HG02678 (cell line): ENCODE measurements at regions not wholly inside any gene's neighbourhood (a gene's known extent, or its start where the extent isn't known, plus 50 kb on each side); places are given as distances from the start of the nearest gene placed in this dataset.

Experiments used
- ATAC-seq: cut with Tn5 transposase; IDR thresholded peaks from one replicate; pipeline ENCODE4 v1.9.1; 2021; ENCODE audit warnings: mild to moderate bottlenecking, moderate library complexity; ENCODE audit not compliant: unreplicated experiment

DNA sequence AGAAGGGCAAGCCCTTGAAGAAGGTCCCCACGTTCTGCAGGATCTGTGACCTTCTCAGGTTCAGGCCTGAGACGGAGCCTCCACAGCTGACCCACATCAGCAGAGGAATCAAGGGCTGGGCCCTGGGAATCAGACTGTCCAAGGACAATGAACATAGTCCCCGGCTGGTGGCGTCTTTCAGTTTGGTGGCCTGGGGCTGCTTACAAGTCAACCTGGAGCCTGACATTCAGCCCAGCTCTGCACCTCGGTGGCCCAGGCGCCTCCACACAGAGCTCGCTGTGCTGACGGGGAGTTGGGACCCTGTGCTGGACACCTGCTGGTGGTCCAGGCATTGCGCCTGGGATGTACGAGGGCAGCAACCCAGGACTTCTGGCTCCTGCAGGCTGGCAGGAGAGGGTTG lies 523.5 kb downstream of the TBC1D22A start:
- no peak for ATAC-seq

DNA sequence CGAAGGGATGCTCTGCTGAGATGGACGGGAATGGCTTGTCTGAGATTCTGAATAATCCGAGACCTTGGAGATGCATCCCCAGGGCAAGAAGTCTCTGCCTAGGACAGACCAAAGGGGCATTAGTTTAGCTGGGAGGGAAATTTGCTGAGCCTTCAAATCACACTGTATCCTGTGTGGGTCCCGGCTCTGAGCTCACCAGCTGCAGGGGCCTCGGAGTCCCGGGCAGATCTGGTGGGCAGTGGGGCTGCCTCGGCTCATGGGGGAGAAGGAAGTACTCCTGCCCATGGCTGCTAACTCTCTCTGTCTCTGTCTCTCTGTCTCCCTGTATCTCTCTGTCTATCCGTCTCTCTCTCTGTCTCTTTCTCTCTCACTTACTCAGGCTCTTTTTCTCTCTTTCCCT lies 522.4 kb downstream of the TBC1D22A start:
- ATAC-seq: no peak

DNA sequence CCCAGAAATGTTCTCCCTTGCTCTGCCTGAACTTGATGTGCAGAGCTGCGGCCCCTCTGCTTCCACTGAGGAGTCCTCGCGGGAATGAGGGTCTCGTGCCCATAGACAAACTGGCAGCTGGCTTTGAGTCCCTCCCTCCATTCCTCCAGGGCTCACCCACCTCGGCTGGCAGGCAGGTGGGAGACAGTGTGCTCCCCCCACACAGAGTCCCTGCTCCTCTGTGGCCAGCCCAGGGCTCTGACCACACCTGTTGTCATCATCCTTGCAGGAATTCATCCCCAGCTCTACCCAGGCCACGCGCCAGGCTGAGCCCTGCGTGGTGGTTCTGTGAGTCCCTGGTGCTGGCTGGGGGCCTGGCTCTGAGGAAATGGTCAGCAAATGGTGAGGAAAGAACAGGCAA lies 521.9 kb downstream of the TBC1D22A start:
- ATAC-seq: no peak

DNA sequence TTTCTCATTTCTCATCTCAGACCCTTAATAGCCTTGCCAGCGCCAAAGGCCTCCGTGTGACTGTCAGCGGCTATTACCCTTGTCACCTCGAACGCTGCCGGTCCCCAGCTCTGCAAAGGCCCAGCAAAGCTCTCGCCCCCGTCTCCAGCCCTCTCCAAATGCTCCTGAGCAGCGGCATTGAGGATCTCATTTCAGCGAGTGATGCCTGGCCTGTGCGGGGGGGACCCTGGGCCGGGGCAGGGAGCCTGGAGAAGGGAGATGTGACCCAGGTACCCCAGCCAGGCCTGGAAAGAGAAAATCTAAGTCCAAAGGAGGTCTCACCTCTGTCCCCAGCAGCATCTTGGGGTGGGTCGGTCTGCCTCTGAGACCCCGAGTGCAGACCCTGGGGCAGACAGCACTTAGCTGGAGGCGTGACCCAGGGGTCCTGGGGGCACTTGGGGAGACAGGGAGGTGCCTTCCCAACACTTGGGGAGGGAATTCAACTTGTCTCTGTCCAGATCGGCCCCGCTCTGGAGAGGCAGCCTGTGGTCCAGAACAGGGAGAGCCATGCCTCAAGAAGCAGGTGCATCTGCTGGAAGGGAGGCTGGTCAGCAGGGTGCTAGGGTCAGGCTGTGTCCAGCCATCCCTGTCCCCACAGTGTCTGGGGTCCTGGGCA lies 521.3 kb downstream of the TBC1D22A start:
- no peak for ATAC-seq

DNA sequence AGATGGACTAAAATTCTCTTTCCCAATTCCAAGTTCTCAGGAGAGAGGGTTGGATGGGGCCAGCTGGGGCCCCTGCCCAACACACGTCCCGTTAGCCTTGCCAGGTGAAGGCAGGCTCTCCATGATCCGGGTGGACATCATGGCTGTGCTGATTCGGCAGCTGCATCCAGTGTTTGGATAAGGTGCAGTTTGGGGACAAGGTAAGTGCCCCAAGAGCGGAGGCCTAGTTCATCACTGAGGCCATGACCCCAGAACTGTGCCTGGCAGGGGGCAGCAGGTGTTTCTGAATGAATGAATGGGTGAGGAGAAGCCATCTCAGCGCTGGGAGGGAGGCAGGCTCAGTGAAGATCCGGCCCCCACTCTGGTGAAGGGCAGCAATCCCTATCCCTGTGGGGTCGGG lies 520.4 kb downstream of the TBC1D22A start:
- no peak for ATAC-seq

GRCh38 chr22:47282366-47282765 lies 519.9 kb downstream of the TBC1D22A start:
- no peak for ATAC-seq

- ATAC-seq: no peak
These were observed 519.0 kb downstream of the TBC1D22A start for GRCh38 chr22:47281126-47282106.

DNA sequence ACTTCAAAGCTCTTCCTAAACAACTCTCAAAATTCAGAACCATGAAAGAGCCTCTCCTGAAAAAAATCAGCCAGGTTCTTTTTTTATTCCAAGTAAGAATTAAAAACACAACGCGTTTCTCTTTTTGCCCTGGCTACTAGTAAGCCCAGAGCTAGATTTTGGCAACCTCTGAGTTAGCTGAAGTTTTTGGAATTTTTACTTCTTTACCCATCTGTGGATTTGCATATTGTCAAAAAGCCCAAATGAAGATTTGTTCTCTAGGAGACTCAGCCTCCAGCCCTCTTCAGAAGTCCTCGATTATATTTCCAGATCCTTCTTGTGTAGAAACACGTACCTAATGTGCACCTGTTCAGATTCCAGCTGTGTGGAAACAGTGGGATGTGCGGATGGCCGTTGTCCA lies 517.9 kb downstream of the TBC1D22A start:
- no peak for ATAC-seq

DNA sequence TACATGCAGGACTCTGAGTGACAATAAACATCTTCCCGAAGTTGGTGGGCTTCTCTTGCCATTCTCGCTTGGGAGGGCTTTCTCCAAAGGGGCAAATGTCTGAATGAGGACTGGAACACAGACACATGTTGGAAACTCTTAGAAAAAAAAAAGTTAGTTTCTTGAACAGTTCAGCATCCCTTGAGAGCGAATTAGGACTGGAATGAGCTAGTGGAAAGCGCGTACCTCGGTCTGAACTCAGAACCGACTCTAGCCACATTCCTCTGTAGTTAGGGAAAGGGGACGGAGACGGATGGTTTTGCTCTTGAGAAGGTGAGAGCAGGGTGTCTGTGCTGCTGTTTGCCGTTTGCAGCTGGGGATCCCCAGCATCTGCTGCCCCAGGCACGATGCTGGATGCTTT lies 517.3 kb downstream of the TBC1D22A start:
- ATAC-seq: no peak

DNA sequence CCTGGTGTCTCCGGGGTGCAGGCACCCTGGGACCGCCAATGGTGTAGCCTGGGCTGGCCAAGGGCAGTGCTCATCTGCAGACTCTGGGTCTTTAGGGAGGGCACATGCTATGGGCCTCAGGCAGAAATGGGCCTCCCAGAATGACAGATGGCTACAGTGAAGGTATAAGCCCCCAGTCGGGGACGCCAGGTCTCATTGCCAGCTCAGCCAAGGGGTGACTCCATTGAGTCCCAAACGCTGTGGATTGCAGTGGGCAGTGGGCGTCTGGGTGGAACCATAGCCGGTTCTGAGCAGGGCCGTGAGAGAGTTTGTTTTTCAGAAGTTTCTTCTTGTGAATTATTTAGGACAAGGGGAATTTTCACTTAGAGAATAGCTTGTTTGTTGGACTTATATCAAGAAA lies 516.9 kb downstream of the TBC1D22A start:
- no peak for ATAC-seq

DNA sequence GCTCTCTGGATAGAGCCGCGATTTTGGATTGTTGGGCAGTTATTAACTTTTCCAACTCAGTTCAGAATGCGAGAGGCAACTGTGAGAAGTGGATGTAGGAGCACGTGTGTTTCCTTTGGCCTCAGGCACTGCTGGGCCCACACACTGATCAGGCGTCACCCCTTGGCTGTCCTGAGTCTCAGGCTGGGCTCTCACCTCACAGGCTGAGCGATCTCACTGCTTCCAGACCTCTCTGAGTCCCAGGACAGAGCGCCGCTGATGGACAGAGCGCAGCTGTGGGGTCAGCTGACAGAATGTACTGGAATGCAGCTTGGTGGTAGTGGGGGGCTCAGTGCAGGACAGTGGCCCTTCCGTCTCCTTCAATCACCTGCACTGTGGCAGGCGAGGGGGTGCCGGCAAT lies 516.2 kb downstream of the TBC1D22A start:
- no peak for ATAC-seq

DNA sequence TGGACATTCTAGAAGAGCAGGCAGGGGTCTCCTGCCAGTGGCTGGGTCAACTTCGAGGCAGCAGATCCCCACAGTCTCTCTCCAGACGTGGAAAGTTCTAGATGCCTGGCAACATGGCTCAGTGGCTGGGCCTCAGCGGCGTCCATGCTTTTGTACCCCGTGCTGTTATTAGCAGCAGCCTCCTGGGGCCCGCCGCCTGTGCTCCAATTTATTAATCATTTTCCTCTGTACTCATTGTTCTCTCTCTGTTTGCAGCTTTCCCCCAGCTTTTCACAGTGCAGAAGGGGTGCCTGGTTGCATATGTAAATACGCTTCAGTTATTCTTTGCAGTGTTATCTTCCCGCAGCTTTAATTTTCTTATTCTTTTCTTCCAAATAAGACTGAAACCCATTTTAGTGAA lies 515.1 kb downstream of the TBC1D22A start:
- no peak for ATAC-seq

DNA sequence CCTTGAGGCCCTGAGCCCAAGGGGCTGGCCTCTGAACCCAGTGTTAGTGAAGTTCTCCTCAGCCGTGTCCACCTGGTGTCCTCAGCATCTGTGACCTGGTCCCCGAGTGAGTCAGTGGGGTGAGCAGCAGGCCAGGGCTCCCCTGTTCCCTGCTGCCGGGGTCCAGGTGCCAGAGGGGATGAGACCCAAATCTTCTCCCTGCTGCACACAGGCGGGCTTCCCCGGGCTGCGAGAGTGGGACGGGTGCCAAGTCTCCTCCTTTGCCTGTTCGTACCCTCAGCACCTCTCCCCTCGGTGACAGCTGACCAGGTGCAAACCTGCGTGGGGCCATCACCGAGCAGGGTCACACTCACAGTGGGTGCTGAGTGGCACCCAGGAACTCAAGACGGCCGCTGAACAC lies 514.5 kb downstream of the TBC1D22A start:
- no peak for ATAC-seq

- ATAC-seq: no peak
These were observed 514.0 kb downstream of the TBC1D22A start for GRCh38 chr22:47276450-47276820.

DNA sequence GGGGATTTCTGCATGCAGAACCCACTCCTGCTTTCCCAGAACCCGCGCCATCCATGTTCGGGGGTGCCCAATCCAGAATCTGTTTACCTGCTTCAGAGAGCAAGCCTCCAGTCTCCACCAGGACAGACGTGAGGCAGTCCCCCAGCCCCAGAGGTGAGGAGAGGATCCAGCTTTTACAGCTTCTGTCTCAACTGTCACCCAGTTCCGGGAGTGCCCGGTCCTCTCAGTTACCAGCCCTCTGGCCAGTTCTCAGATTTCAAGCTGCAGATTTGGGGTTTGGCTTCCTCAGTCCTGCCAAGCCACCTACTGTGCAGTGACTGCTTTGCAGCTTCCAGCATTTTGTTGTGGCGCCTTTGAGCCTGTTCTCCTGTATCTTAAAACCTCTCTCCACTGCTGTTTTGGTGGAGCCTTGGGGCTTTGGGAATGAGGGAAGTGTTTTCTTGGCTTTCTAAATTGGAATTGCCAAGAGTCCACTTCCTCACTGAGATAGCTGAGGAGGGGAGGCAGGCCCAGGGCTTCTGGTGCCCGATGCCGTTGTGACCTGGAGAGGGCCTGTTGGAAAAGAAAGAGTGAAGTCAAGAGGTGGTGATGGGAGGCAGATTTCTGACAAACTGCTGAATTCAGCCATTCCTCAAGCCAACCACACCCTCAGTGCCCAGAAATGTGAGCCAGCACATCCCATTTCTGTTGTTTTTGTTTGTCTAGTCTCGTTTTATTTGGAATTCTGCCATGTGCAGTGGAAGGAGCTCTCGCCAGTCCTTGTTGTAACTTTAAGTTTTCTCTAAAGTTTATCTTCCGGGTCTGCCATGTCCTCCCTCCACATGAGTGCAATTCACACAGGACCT lies 513.4 kb downstream of the TBC1D22A start:
- ATAC-seq: no peak

GRCh38 chr22:47274196-47274595 lies 511.7 kb downstream of the TBC1D22A start:
- no peak for ATAC-seq

DNA sequence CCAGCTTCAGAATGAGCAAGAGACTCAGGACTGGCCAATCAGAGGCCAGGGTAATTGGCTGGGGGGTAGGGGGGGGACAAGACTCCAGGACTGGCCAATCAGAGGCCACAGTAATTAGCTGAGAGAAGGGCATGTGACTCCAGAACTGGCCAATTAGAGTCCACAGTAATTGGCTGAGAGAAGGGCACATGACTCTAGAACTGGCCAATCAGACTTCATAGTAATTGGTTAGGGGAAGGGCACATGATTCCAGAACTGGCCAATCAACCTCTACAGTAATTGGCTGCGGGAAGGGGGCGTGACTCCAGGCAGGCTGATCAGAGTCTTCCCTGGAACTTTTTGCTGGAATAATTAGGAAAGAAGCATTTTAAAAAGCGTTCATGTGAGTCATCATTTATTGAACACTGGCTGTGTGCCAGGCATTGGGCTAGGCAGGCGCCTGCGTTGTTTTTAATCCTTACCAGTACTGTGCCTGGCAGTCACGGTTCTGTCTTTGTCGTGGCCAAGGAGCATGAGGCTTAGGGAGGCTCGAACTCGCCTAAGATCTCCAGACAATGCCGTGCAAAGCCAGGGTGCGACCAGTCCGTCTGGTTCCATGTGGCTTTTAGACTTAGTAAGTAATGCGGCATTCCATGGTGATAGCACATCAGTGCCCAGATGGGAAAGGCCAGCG lies 508.1 kb downstream of the TBC1D22A start:
- no peak for ATAC-seq

GRCh38 chr22:47269516-47270088 lies 507.2 kb downstream of the TBC1D22A start:
- no peak for ATAC-seq

DNA sequence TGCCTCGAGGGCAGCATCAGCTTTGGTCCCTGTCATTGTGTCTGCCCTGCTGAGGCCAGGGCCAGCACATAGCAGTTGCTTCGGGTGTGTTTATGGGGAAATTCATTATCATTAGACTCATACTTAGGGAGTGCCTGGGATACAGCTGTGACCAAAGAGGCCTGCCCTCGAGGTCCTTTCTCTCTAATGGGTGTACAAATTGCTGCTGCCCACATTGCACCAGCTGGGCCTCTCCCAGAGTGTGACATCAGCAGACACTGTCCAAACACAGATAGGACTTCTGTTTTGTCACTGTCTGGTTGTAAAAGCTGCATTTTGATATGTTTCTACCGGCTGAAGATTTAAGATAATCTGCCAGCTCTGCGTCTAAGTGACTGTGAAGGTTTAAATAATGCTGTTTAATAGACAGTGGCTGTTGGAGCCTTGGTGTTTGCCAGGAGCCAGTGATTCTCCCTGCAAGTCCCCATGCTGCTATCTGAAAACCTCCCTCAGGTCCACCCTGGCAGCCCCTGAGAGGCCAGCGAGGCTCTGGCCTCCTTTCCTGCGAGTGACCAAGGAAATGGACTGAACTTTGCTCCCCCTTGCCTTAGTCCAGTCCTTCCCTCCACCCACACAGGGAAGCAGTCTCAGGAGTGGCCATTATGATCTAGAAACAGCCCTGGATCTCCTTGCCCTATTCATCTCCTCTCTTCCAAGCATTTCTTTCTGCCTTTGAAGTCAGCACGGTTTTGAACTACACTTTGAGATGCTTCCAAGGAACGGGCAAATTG lies 505.2 kb downstream of the TBC1D22A start:
- ATAC-seq: no peak

- ATAC-seq: no peak
These were observed 503.9 kb downstream of the TBC1D22A start for GRCh38 chr22:47266329-47266728.
